IMR-90 (cell line): ENCODE measurements at regions not wholly inside any gene's neighbourhood (a gene's known extent, or its start where the extent isn't known, plus 50 kb on each side); places are given as distances from the start of the nearest gene placed in this dataset.

Source experiments
- ATAC-seq: fragments of 200-7000 bp; cut with Tn5 transposase; 2 replicates; pipeline ENCODE4 v1.9.1; 2020; ENCODE audit warnings: low read depth, mild to moderate bottlenecking, moderate library complexity
- BruUV-seq: library from RNA; stranded (reverse); fragments of 400-500 nt; replicated peaks from 2 replicates; lab custom pipeline; 2021; lab: Mats Ljungman, UMichigan
- CTCF ChIA-PET: fragments of 300-600 bp; formaldehyde crosslinking; extraction: SDS; loops from one replicate; lab custom pipeline; 2021; ENCODE audit warnings: antibody characterized with exemption; lab: Yijun Ruan, JAX
- POLR2A ChIA-PET: fragments of 300-600 bp; sonication (Branson Sonifier 250); formaldehyde crosslinking; loops from one replicate; lab custom pipeline; 2022; ENCODE audit warnings: antibody characterized with exemption; ENCODE audit not compliant: unreplicated experiment; lab: Charles Lee
- DNase-seq: peaks from one replicate; pipeline ENCODE4 v3.0.0; 2013
- H2AFZ ChIP-seq: replicated peaks from 2 replicates; pipeline ENCODE3; 2013; ENCODE audit warnings: low read length, mild to moderate bottlenecking; ENCODE audit not compliant: poor library complexity
- H2AK5ac ChIP-seq: 2 replicates; pipeline ENCODE4 v1.6.1; 2013; ENCODE audit warnings: low read depth, low read length, inconsistent platforms
- H2AK9ac ChIP-seq: replicated peaks from 2 replicates; pipeline ENCODE3; 2013; ENCODE audit warnings: mild to moderate bottlenecking, low read depth, low read length, moderate library complexity; ENCODE audit not compliant: poor library complexity
- H2BK120ac ChIP-seq: 2 replicates; pipeline ENCODE4 v1.6.1; 2013; ENCODE audit warnings: low read depth, low read length, inconsistent platforms
- H2BK15ac ChIP-seq: 3 replicates; pipeline ENCODE4 v1.6.1; 2013; ENCODE audit warnings: low read depth, low read length, inconsistent platforms
- H2BK20ac ChIP-seq: 2 replicates; pipeline ENCODE4 v1.6.1; 2013; ENCODE audit warnings: low read depth, mild to moderate bottlenecking, inconsistent platforms, low read length, moderate library complexity
- H2BK5ac ChIP-seq: 2 replicates; pipeline ENCODE4 v1.6.1; 2013; ENCODE audit warnings: mild to moderate bottlenecking, low read depth, low read length, inconsistent platforms; ENCODE audit not compliant: poor library complexity, severe bottlenecking
- H3K14ac ChIP-seq: replicated peaks from 2 replicates; pipeline ENCODE4 v1.6.1; 2013; ENCODE audit warnings: low read depth, low read length, inconsistent platforms
- H3K18ac ChIP-seq: 2 replicates; pipeline ENCODE4 v1.6.1; 2013; ENCODE audit warnings: low read depth, low read length, control low read depth
- H3K23ac ChIP-seq: 2 replicates; pipeline ENCODE4 v1.6.1; 2013; ENCODE audit warnings: low read depth, low read length, inconsistent platforms
- H3K27ac ChIP-seq: 2 replicates; pipeline ENCODE4 v1.5.1; 2013; ENCODE audit warnings: mild to moderate bottlenecking, control low read depth, low read length; ENCODE audit not compliant: insufficient read depth
- H3K27me3 ChIP-seq: 2 replicates; pipeline ENCODE4 v1.6.1; 2013; ENCODE audit warnings: low read length; ENCODE audit not compliant: control insufficient read depth, insufficient read depth
- H3K36me3 ChIP-seq: 2 replicates; pipeline ENCODE4 v1.6.1; 2013; ENCODE audit warnings: low read length, mixed read lengths; ENCODE audit not compliant: control insufficient read depth, insufficient read depth
- H3K4ac ChIP-seq: 2 replicates; pipeline ENCODE4 v1.6.1; 2013; ENCODE audit warnings: low read depth, low read length, inconsistent platforms
- H3K4me1 ChIP-seq: 2 replicates; pipeline ENCODE4 v1.6.1; 2013; ENCODE audit warnings: low read length, mixed read lengths; ENCODE audit not compliant: control insufficient read depth, insufficient read depth
- H3K4me2 ChIP-seq: 2 replicates; pipeline ENCODE4 v1.6.1; 2013; ENCODE audit warnings: low read depth, mild to moderate bottlenecking, control low read depth, low read length, moderate library complexity
- H3K4me3 ChIP-seq: 2 replicates; pipeline ENCODE4 v1.5.1; 2013; ENCODE audit warnings: low read depth, mild to moderate bottlenecking, control low read depth, low read length, moderate library complexity; ENCODE audit not compliant: insufficient read depth
- H3K56ac ChIP-seq: 2 replicates; pipeline ENCODE4 v1.6.1; 2013; ENCODE audit warnings: low read length, inconsistent platforms; ENCODE audit not compliant: insufficient read depth; ENCODE audit errors: extremely low read depth
- H3K79me1 ChIP-seq, 2 experiments: 2 replicates each; pipeline ENCODE4 v1.6.1; 2013; ENCODE audit warnings: low read length in 2 of 2, inconsistent platforms in 1 of 2, low read depth in 1 of 2
- H3K9ac ChIP-seq: 2 replicates; pipeline ENCODE4 v1.6.1; 2013; ENCODE audit warnings: low read depth, low read length, control low read depth
- H3K9me1 ChIP-seq: 2 replicates; pipeline ENCODE4 v1.6.1; 2013; ENCODE audit warnings: low read length, inconsistent platforms; ENCODE audit not compliant: insufficient read depth
- H3K9me3 ChIP-seq: 2 replicates; pipeline ENCODE4 v1.6.1; 2013; ENCODE audit warnings: low read length; ENCODE audit not compliant: control insufficient read depth, insufficient read depth
- H4K20me1 ChIP-seq: 2 replicates; pipeline ENCODE4 v1.6.1; 2013; ENCODE audit warnings: low read length, inconsistent platforms; ENCODE audit not compliant: insufficient read depth
- H4K5ac ChIP-seq: 2 replicates; pipeline ENCODE4 v1.6.1; 2013; ENCODE audit warnings: mild to moderate bottlenecking, low read depth, low read length, control low read depth
- H4K8ac ChIP-seq, 2 experiments: 2 replicates each; pipeline ENCODE4 v1.6.1; 2013; ENCODE audit warnings: low read depth in 2 of 2, low read length in 2 of 2, control low read depth in 1 of 2, inconsistent platforms in 1 of 2
- H4K91ac ChIP-seq: 2 replicates; pipeline ENCODE4 v1.6.1; 2013; ENCODE audit warnings: low read depth, low read length, inconsistent platforms; ENCODE audit not compliant: insufficient read depth
- ELK1 ChIP-seq: fragments of 150-350 bp; IDR thresholded peaks from 2 replicates; pipeline ENCODE4 v1.6.1; 2016; ENCODE audit warnings: low read depth, mild to moderate bottlenecking, low read length, moderate library complexity, borderline replicate concordance
- FOS ChIP-seq: fragments of 150-350 bp; IDR thresholded peaks from 2 replicates; pipeline ENCODE4 v1.6.1; 2016; ENCODE audit warnings: low read depth, low read length
- MAFK ChIP-seq: IDR thresholded peaks from 2 replicates; pipeline ENCODE4 v1.6.1; 2012; ENCODE audit warnings: low read depth, low read length, improper control_type of control experiment
- MXI1 ChIP-seq: IDR thresholded peaks from 2 replicates; pipeline ENCODE4 v1.6.1; 2012; ENCODE audit warnings: low read depth, mild to moderate bottlenecking, low read length, moderate library complexity, borderline replicate concordance
- RAD21 ChIP-seq: IDR thresholded peaks from 2 replicates; pipeline ENCODE4 v1.6.1; 2012; ENCODE audit warnings: low read length, improper control_type of control experiment
- RCOR1 ChIP-seq: IDR thresholded peaks from 2 replicates; pipeline ENCODE4 v1.6.1; 2012; ENCODE audit warnings: mild to moderate bottlenecking, low read length, improper control_type of control experiment; ENCODE audit not compliant: insufficient replicate concordance
- RFX5 ChIP-seq: IDR thresholded peaks from 2 replicates; pipeline ENCODE4 v1.8.0; 2012; ENCODE audit warnings: low read depth, mild to moderate bottlenecking, low read length, moderate library complexity
- SMC3 ChIP-seq: fragments of 150-350 bp; IDR thresholded peaks from 2 replicates; pipeline ENCODE4 v1.6.1; 2016; ENCODE audit warnings: low read depth, mild to moderate bottlenecking, antibody characterized with exemption, low read length, moderate library complexity
- USF2 ChIP-seq: fragments of 150-350 bp; IDR thresholded peaks from 2 replicates; pipeline ENCODE4 v1.6.1; 2017; ENCODE audit warnings: mild to moderate bottlenecking, antibody characterized with exemption, low read length, low read depth
- WGBS, 2 experiments: methylation state at CpG; one replicate each; pipeline versions ENCODE4 v1.1.5 to v1.1.7; 2013; ENCODE audit warnings: missing lambda C conversion rate in 2 of 2; ENCODE audit not compliant: insufficient read length in 1 of 2; ENCODE audit errors: extremely low coverage in 2 of 2; 5-methylcytosine and 5-hydroxymethylcytosine counted together
- dilution Hi-C: fragments of 300-500 bp; cut with HindIII; formaldehyde crosslinking; loops from one replicate; pipeline ENCODE4 v1.14.3; 2018; ENCODE audit warnings: low sequenced_read_pairs; ENCODE audit not compliant: unreplicated experiment
- in situ Hi-C: fragments of 300-500 bp; cut with MboI; formaldehyde crosslinking; loops from 3 replicates; pipeline ENCODE4 v1.14.3; 2019; ENCODE audit warnings: low sequenced_read_pairs, inconsistent platforms, mixed read lengths
- intact Hi-C: fragments of 100-400 bp; cut with micrococcal nuclease; formaldehyde crosslinking; loops from 2 replicates; pipeline ENCODE4 v1.10.0; 2022

- Histone ChIP-seq H4K8ac (no peak overlapping the region), H4K20me1 (no peaks in the 10 kb centered on the region), H2BK20ac (no peak overlapping the region), H2AFZ (no peak overlapping the region), H3K27ac (no peak overlapping the region), H3K9ac (no peak overlapping the region), H3K36me3 (no peaks in the 10 kb centered on the region), H3K4ac (no peak overlapping the region), H2BK120ac (no peak overlapping the region), H3K56ac (no peak overlapping the region), H4K5ac (no peak overlapping the region), H2BK5ac (no peak overlapping the region), H3K79me1 (no peaks in the 10 kb centered on the region), H3K23ac (no peak overlapping the region), H3K14ac (no peak overlapping the region), H2BK15ac (no peak overlapping the region), H2AK5ac (no peak overlapping the region), H3K9me3 (no peaks in the 10 kb centered on the region), H3K18ac (no peak overlapping the region), H2AK9ac (no peak overlapping the region), H3K4me1 (no peaks in the 10 kb centered on the region), H3K27me3 (no peaks in the 10 kb centered on the region; the same call in 1 of the 2 replicates), H3K4me2 (no peak overlapping the region), H4K91ac (no peak overlapping the region), H3K4me3 (no peak overlapping the region), H3K9me1 (no peaks in the 10 kb centered on the region)
- no TSS peak for BruUV-seq
- POLR2A ChIA-PET = no interaction called here
- in situ Hi-C loops = no loop called here
- DNase-seq (no peak), ATAC-seq (no peak)
- TF ChIP-seq RCOR1 (no peak), SMC3 (no peak), ELK1 (no peak), RAD21 (no peak), USF2 (no peak), MAFK (no peak), MXI1 (no peak), RFX5 (no peak), FOS (no peak)
- intact Hi-C loops = no loop called here
- dilution Hi-C loops = no loop called here
- 40% methylated on average over 1 of the region's 6 CpGs; no CpG with 5 or more reads in 1 of the 2 experiments for WGBS, 2 experiments
- CTCF ChIA-PET = no interaction called here
Observed at GRCh38 chr14:95386536-95387095, 66.9 kb upstream of the CLMN start.
